ENCODE measurements at regions not wholly inside any gene's neighbourhood (a gene's known extent, or its start where the extent isn't known, plus 50 kb on each side); places are given as distances from the start of the nearest gene placed in this dataset.

GRCh38 chr10:83990126-83990525 lies 149.2 kb upstream of the GHITM start:
- TF ChIP-seq, protein P1, sequence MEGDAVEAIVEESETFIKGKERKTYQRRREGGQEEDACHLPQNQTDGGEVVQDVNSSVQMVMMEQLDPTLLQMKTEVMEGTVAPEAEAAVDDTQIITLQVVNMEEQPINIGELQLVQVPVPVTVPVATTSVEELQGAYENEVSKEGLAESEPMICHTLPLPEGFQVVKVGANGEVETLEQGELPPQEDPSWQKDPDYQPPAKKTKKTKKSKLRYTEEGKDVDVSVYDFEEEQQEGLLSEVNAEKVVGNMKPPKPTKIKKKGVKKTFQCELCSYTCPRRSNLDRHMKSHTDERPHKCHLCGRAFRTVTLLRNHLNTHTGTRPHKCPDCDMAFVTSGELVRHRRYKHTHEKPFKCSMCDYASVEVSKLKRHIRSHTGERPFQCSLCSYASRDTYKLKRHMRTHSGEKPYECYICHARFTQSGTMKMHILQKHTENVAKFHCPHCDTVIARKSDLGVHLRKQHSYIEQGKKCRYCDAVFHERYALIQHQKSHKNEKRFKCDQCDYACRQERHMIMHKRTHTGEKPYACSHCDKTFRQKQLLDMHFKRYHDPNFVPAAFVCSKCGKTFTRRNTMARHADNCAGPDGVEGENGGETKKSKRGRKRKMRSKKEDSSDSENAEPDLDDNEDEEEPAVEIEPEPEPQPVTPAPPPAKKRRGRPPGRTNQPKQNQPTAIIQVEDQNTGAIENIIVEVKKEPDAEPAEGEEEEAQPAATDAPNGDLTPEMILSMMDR (conservative IDR thresholded peaks at IDR 0.05; ENCODE audit: low read depth, low read length): no peak
- no peak for TF ChIP-seq EZH2 (IDR thresholded peaks at IDR 0.05; ENCODE audit: low read length, unreplicated experiment)

Data from PC-3 (cell line).